ENCODE measurements at regions not wholly inside any gene's neighbourhood (a gene's known extent, or its start where the extent isn't known, plus 50 kb on each side); places are given as distances from the start of the nearest gene placed in this dataset.

- in situ Hi-C loops (cut with MboI; ENCODE audit: low pct_unique_long_range_greater_than_20kb in 2 of 9, low sequenced_read_pairs in 9 of 9, unreplicated experiment in 9 of 9), result no loop called here
- ATAC-seq (replicated peaks in 6 of 8), result peak in 1 of 8 experiments; percentile 39
- H3K27ac ChIP-seq, result no peak overlapping the region
- WGBS, 10 experiments, result 0 to 86% (median 47%) methylated on average over 2 to 7 of the region's 7 CpGs; no CpG with 5 or more reads in 1 of the 10 experiments
- no peak overlapping the region for H3K4me3 ChIP-seq
- H3K4me1 ChIP-seq (replicated peaks in 1 of 2), result peaks cover 0 to 6% of the 10 kb centered on the region in 2 donors
These were observed 86.4 kb upstream of the ELMO1 start for GRCh38 chr7:37534893-37535610.

DNA sequence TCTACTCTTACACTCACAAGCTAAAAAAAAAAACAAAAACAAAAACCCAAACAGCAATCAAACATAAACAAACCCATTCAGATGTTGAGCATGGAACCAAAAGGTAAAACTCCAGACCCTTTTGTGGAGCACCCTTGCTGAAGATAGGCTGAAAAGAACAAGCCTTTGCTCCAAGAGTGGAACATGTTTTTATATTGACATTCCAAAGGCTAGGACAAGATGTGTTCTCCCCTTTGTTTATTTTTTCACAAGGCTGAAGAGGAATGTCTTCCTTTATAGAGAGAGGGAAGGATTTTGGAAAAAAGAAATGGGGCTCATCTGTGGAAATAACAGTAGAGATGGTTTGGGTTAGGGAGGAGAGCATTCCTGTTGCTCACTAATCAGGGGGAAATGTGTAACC lies 87.2 kb upstream of the ELMO1 start:
- H3K4me3 ChIP-seq, result no peak overlapping the region
- peaks cover 0 to 6% of the 10 kb centered on the region in 2 donors for H3K4me1 ChIP-seq (replicated peaks in 1 of 2)
- ATAC-seq (replicated peaks in 6 of 8), result no peak
- in situ Hi-C loops (cut with MboI; ENCODE audit: low pct_unique_long_range_greater_than_20kb in 2 of 9, low sequenced_read_pairs in 9 of 9, unreplicated experiment in 9 of 9), result no loop called here
- no peak overlapping the region for H3K27ac ChIP-seq

- Histone ChIP-seq H3K4me1 (replicated peaks in 1 of 2) (peaks cover 0 to 6% of the 10 kb centered on the region in 2 donors), H3K27ac (no peak overlapping the region), H3K4me3 (no peak overlapping the region)
- no peak for ATAC-seq (replicated peaks in 6 of 8)
- in situ Hi-C loops (cut with MboI; ENCODE audit: low pct_unique_long_range_greater_than_20kb in 2 of 9, low sequenced_read_pairs in 9 of 9, unreplicated experiment in 9 of 9), result no loop called here
- WGBS, 10 experiments, result 6 to 100% (median 72%) methylated on average over 1 to 4 of the region's 4 CpGs
These were observed 88.0 kb upstream of the ELMO1 start for GRCh38 chr7:37536706-37537105.

GRCh38 chr7:37537439-37537838 lies 88.8 kb upstream of the ELMO1 start:
- peaks cover 0 to 6% of the 10 kb centered on the region in 2 donors for H3K4me1 ChIP-seq (replicated peaks in 1 of 2)
- ATAC-seq (replicated peaks in 6 of 8), result peak in 2 of 8 experiments; percentile 44 to 57
- WGBS, 10 experiments, result 6 to 100% (median 85%) methylated on average over 1 to 5 of the region's 5 CpGs; no CpG with 5 or more reads in 1 of the 10 experiments
- H3K27ac ChIP-seq, result no peak overlapping the region
- in situ Hi-C loops (cut with MboI; ENCODE audit: low pct_unique_long_range_greater_than_20kb in 2 of 9, low sequenced_read_pairs in 9 of 9, unreplicated experiment in 9 of 9), result no loop called here
- H3K4me3 ChIP-seq, result no peak overlapping the region

GRCh38 chr7:37538945-37539344 lies 90.3 kb upstream of the ELMO1 start:
- 0 to 100% (median 82%) methylated on average over 1 to 3 of the region's 4 CpGs; no CpG with 5 or more reads in 4 of the 10 experiments for WGBS, 10 experiments
- in situ Hi-C loops (cut with MboI; ENCODE audit: low pct_unique_long_range_greater_than_20kb in 2 of 9, low sequenced_read_pairs in 9 of 9, unreplicated experiment in 9 of 9), result no loop called here
- no peak overlapping the region for H3K4me3 ChIP-seq

DNA sequence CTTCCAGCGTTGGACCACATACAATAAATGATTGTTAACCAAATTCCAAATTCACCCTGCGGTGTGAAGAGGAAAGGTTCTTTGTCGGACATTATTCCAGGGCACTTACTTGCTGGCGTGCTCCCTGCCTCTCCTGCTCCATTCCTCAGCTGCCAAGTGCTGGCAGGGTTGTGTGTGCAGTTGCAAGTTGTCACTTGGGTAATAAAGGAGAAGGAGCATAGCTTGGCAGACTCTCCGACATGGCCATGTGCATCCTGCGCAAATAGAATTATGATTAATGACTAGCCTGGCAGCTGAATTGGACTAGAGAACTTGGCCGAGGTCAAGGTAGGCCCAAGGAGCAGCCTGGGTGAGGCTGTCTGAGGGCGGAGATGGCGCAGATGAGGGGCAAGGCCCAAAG lies 92.3 kb upstream of the ELMO1 start:
- Histone ChIP-seq H3K4me1 (replicated peaks in 1 of 2) (peaks cover 0 to 3% of the 10 kb centered on the region in 2 donors), H3K27ac (no peak overlapping the region), H3K4me3 (no peak overlapping the region)
- WGBS, 10 experiments, result 10 to 100% (median 74%) methylated on average over 1 to 9 of the region's 9 CpGs
- in situ Hi-C loops (cut with MboI; ENCODE audit: low pct_unique_long_range_greater_than_20kb in 2 of 9, low sequenced_read_pairs in 9 of 9, unreplicated experiment in 9 of 9), result no loop called here
- no peak for ATAC-seq (replicated peaks in 6 of 8)

More at GRCh38 chr7:37538945-37539344, 90.3 kb upstream of the ELMO1 start:
- ATAC-seq (replicated peaks in 6 of 8), result no peak
- no peak overlapping the region for H3K27ac ChIP-seq
- H3K4me1 ChIP-seq (replicated peaks in 1 of 2), result peaks cover 0 to 6% of the 10 kb centered on the region in 2 donors

- in situ Hi-C loops (cut with MboI; ENCODE audit: low pct_unique_long_range_greater_than_20kb in 2 of 9, low sequenced_read_pairs in 9 of 9, unreplicated experiment in 9 of 9), result no loop called here
- WGBS, 10 experiments, result 0 to 100% (median 90%) methylated on average over 1 to 2 of the region's 3 CpGs; no CpG with 5 or more reads in 4 of the 10 experiments
These were observed 93.3 kb upstream of the ELMO1 start for GRCh38 chr7:37541810-37542443.

DNA sequence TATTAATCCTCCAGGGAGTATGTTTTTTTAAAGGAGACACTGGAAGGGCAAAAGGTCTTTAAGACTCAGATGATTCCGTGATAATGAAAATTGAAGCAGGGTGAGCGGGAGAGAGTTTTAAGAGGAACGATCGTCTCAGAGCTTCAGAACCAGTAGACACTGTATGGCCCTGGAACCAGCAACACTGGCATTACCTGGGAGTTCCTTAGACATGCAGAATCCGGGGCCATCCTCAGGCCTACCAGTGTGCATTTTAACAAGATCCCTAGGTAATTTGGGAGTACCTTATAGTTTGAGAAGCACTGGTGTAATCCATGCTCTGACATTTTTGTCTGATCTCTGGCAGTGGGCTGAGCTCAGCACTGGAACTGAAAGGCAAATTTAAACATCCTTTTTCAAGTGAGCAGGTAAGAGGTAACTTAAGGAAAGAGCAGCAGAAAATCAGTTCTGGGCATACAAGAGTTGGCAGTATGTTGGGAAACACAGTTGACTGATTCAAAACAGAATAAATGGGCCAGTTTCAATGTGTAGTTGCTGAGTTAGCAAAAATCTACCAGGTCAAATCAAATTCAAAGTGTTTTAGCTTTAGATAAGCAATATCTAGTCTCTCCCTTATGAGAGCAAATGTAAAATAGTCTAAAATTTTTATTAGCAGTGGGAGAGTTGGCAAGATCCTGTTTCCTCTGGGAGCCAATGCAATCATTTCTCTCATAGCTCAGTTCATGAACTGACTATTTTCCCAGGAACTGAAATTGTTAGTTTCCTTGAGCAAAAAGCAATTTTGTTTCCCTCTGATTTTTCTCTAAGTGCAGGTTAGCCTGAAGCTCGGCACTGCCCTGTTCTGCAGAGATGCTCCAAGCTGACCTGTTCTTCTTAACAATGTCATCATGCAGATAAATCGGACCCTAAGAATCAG lies 97.2 kb upstream of the ELMO1 start:
- no peak overlapping the region for H3K4me3 ChIP-seq
- H3K4me1 ChIP-seq (replicated peaks in 1 of 2), result peaks cover 4 to 13% of the 10 kb centered on the region in 2 donors
- 14 to 88% (median 80%) methylated on average over 1 to 7 of the region's 7 CpGs; no CpG with 5 or more reads in 1 of the 10 experiments for WGBS, 10 experiments
- in situ Hi-C loops (cut with MboI; ENCODE audit: low pct_unique_long_range_greater_than_20kb in 2 of 9, low sequenced_read_pairs in 9 of 9, unreplicated experiment in 9 of 9), result no loop called here
- no peak for ATAC-seq (replicated peaks in 6 of 8)
- no peak overlapping the region for H3K27ac ChIP-seq

More at GRCh38 chr7:37541810-37542443, 93.3 kb upstream of the ELMO1 start:
- H3K4me3 ChIP-seq, result no peak overlapping the region
- ATAC-seq (replicated peaks in 6 of 8), result no peak
- H3K4me1 ChIP-seq (replicated peaks in 1 of 2), result peaks cover 0 to 3% of the 10 kb centered on the region in 2 donors
- no peak overlapping the region for H3K27ac ChIP-seq

DNA sequence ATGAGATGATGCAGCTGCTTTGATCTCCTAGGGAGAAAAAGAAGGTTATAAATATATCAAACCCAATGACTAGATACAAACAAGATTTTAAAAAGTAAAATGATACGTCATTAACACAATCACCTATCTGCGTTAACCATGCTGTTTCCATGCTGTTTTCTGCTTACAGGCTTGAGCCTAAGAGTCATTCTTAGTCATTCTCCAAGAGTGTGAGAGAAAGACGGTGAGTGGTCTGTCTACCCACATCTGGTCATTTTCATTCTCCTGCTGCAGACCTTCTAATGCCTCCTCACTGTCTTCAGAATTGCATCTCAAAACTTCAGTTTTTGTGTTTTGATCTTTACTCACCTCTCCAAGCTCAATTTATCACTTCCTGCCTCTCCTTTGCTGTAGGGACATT lies 98.0 kb upstream of the ELMO1 start:
- in situ Hi-C loops (cut with MboI; ENCODE audit: low pct_unique_long_range_greater_than_20kb in 2 of 9, low sequenced_read_pairs in 9 of 9, unreplicated experiment in 9 of 9), result no loop called here
- no peak for ATAC-seq (replicated peaks in 6 of 8)

GRCh38 chr7:37549076-37549931 lies 100.6 kb upstream of the ELMO1 start:
- in situ Hi-C loops (cut with MboI; ENCODE audit: low pct_unique_long_range_greater_than_20kb in 2 of 9, low sequenced_read_pairs in 9 of 9, unreplicated experiment in 9 of 9), result no loop called here
- Histone ChIP-seq H3K27ac (no peak overlapping the region), H3K4me1 (replicated peaks in 1 of 2) (peaks cover 26 to 29% of the 10 kb centered on the region in 2 donors), H3K4me3 (no peak overlapping the region)
- WGBS, 10 experiments, result 13 to 92% (median 70%) methylated on average over 2 to 6 of the region's 8 CpGs
- peak in 1 of 8 experiments; percentile 40 for ATAC-seq (replicated peaks in 6 of 8)

More for the DNA sequence above, 98.0 kb upstream of the ELMO1 start:
- 42 to 100% (median 69%) methylated on average over 1 to 3 of the region's 3 CpGs; no CpG with 5 or more reads in 1 of the 10 experiments for WGBS, 10 experiments
- H3K4me1 ChIP-seq (replicated peaks in 1 of 2), result peaks cover 12 to 17% of the 10 kb centered on the region in 2 donors
- no peak overlapping the region for H3K4me3 ChIP-seq
- no peak overlapping the region for H3K27ac ChIP-seq

DNA sequence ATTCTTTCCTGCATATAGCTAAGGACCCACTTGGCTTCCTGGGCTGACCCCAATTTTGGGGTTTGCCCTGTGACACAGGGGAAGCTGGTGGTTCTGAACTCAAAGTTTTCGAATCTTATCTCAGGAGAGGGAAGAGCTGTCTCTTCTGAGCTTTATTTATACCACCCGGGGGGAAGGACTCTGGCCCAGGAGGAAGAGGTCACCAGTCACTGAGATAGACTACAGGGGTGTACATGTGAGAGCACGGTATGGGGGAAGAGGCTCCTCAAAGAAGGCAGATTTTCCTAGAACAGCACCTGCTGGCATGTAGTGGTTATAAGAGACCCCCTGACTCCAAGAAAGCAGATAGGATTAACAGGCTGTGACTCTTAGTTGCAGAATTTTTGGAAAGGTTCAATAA lies 101.8 kb upstream of the ELMO1 start:
- no peak for ATAC-seq (replicated peaks in 6 of 8)
- in situ Hi-C loops (cut with MboI; ENCODE audit: low pct_unique_long_range_greater_than_20kb in 2 of 9, low sequenced_read_pairs in 9 of 9, unreplicated experiment in 9 of 9), result no loop called here
- no peak overlapping the region for H3K27ac ChIP-seq
- peaks cover 26 to 29% of the 10 kb centered on the region in 2 donors for H3K4me1 ChIP-seq (replicated peaks in 1 of 2)
- no peak overlapping the region for H3K4me3 ChIP-seq
- WGBS, 10 experiments, result 0 to 100% (median 44%) methylated on average over 1 to 2 of the region's 3 CpGs; no CpG with 5 or more reads in 1 of the 10 experiments

DNA sequence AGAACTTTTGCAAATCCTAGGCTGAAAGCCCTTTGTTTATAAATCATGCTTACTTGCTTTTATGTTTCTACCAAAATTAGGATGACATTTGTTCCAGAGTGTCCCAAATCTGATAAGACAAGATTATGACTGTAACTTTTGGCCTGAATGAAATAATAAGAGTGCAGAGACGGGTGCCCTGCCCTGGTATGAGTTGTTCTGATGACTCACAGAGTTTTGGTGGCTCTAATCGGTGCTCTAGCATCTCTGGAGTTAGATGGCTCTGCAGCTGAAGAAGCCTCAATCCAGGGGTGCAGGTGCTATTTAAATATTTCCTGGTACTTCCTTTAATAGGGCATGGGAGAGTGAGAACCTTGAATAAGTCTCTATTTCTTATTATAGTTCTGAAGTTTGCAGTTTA lies 102.2 kb upstream of the ELMO1 start:
- in situ Hi-C loops (cut with MboI; ENCODE audit: low pct_unique_long_range_greater_than_20kb in 2 of 9, low sequenced_read_pairs in 9 of 9, unreplicated experiment in 9 of 9), result no loop called here
- WGBS, 10 experiments, result 17 to 100% (median 83%) methylated on average over 1 to 2 of the region's 2 CpGs; no CpG with 5 or more reads in 4 of the 10 experiments

More for the DNA sequence above, 102.2 kb upstream of the ELMO1 start:
- H3K27ac ChIP-seq, result no peak overlapping the region
- no peak for ATAC-seq (replicated peaks in 6 of 8)
- H3K4me3 ChIP-seq, result no peak overlapping the region
- H3K4me1 ChIP-seq (replicated peaks in 1 of 2), result peaks cover 26 to 29% of the 10 kb centered on the region in 2 donors
